ENCODE measurements at regions not wholly inside any gene's neighbourhood (a gene's known extent, or its start where the extent isn't known, plus 50 kb on each side); places are given as distances from the start of the nearest gene placed in this dataset.

GRCh38 chr16:60230666-60231065, 1496.5 kb upstream of the GOT2 start:
- Histone ChIP-seq H4K20me1 (replicated peaks; ENCODE audit: control insufficient read depth, insufficient read depth, low read length) (no peaks in the 10 kb centered on the region), H3K9ac (ENCODE audit: insufficient read depth in 1 of 2, low read depth in 2 of 2, low read length in 2 of 2) (no peak overlapping the region), H3K79me2 (ENCODE audit: control insufficient read depth, insufficient read depth, low read length) (no peaks in the 10 kb centered on the region), H3K9me3 (replicated peaks; ENCODE audit: control insufficient read depth, insufficient read depth, low read depth, low read length) (no peaks in the 10 kb centered on the region; the same call in 1 of the 2 replicates), H3K4me1 (replicated peaks in 1 of 2; ENCODE audit: control insufficient read depth in 2 of 2, insufficient read depth in 2 of 2, low read length in 2 of 2) (no peaks in the 10 kb centered on the region), H3K4me3 (no peak overlapping the region), H3K4me2 (ENCODE audit: insufficient read depth, low read length) (no peak overlapping the region), H2AFZ (ENCODE audit: low read depth, low read length) (no peak overlapping the region), H3K27me3 (ENCODE audit: control insufficient read depth in 2 of 2, insufficient read depth in 2 of 2, low read length in 2 of 2) (no peaks in the 10 kb centered on the region), H3K9me1 (ENCODE audit: control insufficient read depth, insufficient read depth, low read length) (no peaks in the 10 kb centered on the region), H3K36me3 (ENCODE audit: control insufficient read depth, insufficient read depth, low read length) (no peaks in the 10 kb centered on the region), H3K27ac (ENCODE audit: extremely low read depth, low read depth, low read length) (no peak overlapping the region)
- ATAC-seq (no peak), FAIRE-seq (no peak), DNase-seq (ENCODE audit: extremely low read depth in 1 of 4, low spot score in 3 of 4) (no peak)
- TF ChIP-seq RBFOX2 (IDR thresholded peaks at IDR 0.05; ENCODE audit: low read depth, low read length) (no peak), CBX2 (IDR thresholded peaks at IDR 0.05; ENCODE audit: insufficient read depth, low read length, poor library complexity, severe bottlenecking) (no peak), ETV1 (tag; conservative IDR thresholded peaks at IDR 0.05; ENCODE audit: low read depth) (no peak), FOXK1 (CRISPR knock-in tag; IDR thresholded peaks at IDR 0.05; ENCODE audit: borderline replicate concordance) (no peak), PML (IDR thresholded peaks at IDR 0.05; ENCODE audit: low read length) (no peak), ZBTB1 (CRISPR knock-in tag; IDR thresholded peaks at IDR 0.05; ENCODE audit: borderline replicate concordance, low read depth) (no peak), ZBTB7A (IDR thresholded peaks at IDR 0.05; ENCODE audit: borderline replicate concordance, control insufficient read depth, low read depth, low read length) (no peak), ZNF512 (tag; IDR thresholded peaks at IDR 0.05) (no peak), HDAC2 (IDR thresholded peaks at IDR 0.05) (no peak), CBX1 (IDR thresholded peaks at IDR 0.05; ENCODE audit: low read depth) (no peak), HOXB6 (CRISPR knock-in tag; IDR thresholded peaks at IDR 0.05; ENCODE audit: borderline replicate concordance) (no peak), IRF2 (CRISPR knock-in tag; IDR thresholded peaks at IDR 0.05) (no peak), SAP30 (IDR thresholded peaks at IDR 0.05; ENCODE audit: borderline replicate concordance, insufficient read depth, low read depth, low read length, poor library complexity, severe bottlenecking) (no peak), TRIM28 (IDR thresholded peaks at IDR 0.05) (no peak), GATA2 (CRISPR knock-in tag; IDR thresholded peaks at IDR 0.05) (no peak), XRCC4 (IDR thresholded peaks at IDR 0.05; ENCODE audit: extremely low read depth, insufficient read depth, insufficient read length) (no peak), CTBP1 (IDR thresholded peaks at IDR 0.05; ENCODE audit: borderline replicate concordance) (no peak)
- intact Hi-C loops (cut with micrococcal nuclease) (no loop called here), in situ Hi-C loops (cut with MboI) (no loop called here)
- ChIA-PET CTCF (ENCODE audit: low intra/inter-chr PET ratio) (no interaction called here), POLR2A (no interaction called here)
- no TSS peak for BruUV-seq (replicated peaks)
- 0% methylated on average over 4 of the region's 4 CpGs for WGBS (ENCODE audit: insufficient coverage, low coverage, missing lambda C conversion rate)
